Neural cell (in vitro differentiated cells): ENCODE measurements at regions not wholly inside any gene's neighbourhood (a gene's known extent, or its start where the extent isn't known, plus 50 kb on each side); places are given as distances from the start of the nearest gene placed in this dataset.

Source experiments
- H2AFZ ChIP-seq: fragments of 200-600, 300-800 bp; sonication (generic), shearing (Covaris generic); 2 replicates; pipeline ENCODE4 v1.6.0; 2014; ENCODE audit warnings: low read depth, mild to moderate bottlenecking, antibody characterized with exemption, low read length, moderate library complexity
- H3F3A ChIP-seq: fragments of 200-600 bp; shearing (Covaris generic); 2 replicates; pipeline ENCODE4 v1.6.1; 2016; ENCODE audit warnings: mild to moderate bottlenecking, moderate library complexity, mixed read lengths, antibody characterized with exemption, low read length; ENCODE audit not compliant: insufficient read depth, poor library complexity, severe bottlenecking
- H3K27ac ChIP-seq: fragments of 200-600, 300-800 bp; sonication (generic), shearing (Covaris generic); 2 replicates; pipeline ENCODE4 v1.5.1; 2014; ENCODE audit warnings: mild to moderate bottlenecking, low read length, moderate library complexity
- H3K27me3 ChIP-seq: fragments of 300-800, 200-600 bp; sonication (generic), shearing (Covaris generic); 2 replicates; pipeline ENCODE4 v1.6.0; 2014; ENCODE audit warnings: mild to moderate bottlenecking, low read depth, low read length, moderate library complexity; ENCODE audit not compliant: insufficient read depth
- H3K36me3 ChIP-seq: fragments of 300-800, 200-600 bp; sonication (generic), shearing (Covaris generic); 2 replicates; pipeline ENCODE4 v1.5.1; 2014; ENCODE audit warnings: mild to moderate bottlenecking, antibody characterized with exemption, low read length, moderate library complexity; ENCODE audit not compliant: insufficient read depth
- H3K4me2 ChIP-seq: fragments of 300-800, 200-600 bp; sonication (generic), shearing (Covaris generic); 2 replicates; pipeline ENCODE4 v1.6.0; 2014; ENCODE audit warnings: mild to moderate bottlenecking, low read length
- H3K4me3 ChIP-seq: fragments of 300-800, 200-600 bp; sonication (generic), shearing (Covaris generic); 2 replicates; pipeline ENCODE4 v1.5.1; 2014; ENCODE audit warnings: mild to moderate bottlenecking, low read length, moderate library complexity
- H3K79me2 ChIP-seq: fragments of 200-600 bp; shearing (Covaris generic); replicated peaks from 2 replicates; pipeline ENCODE4 v1.6.0; 2014; ENCODE audit warnings: mild to moderate bottlenecking, low read length, moderate library complexity; ENCODE audit not compliant: insufficient read depth
- H3K9ac ChIP-seq: fragments of 300-800, 200-600 bp; sonication (generic), shearing (Covaris generic); 2 replicates; pipeline ENCODE4 v1.6.1; 2016; ENCODE audit warnings: mild to moderate bottlenecking, low read length, mixed read lengths
- H3K9me2 ChIP-seq: fragments of 200-600 bp; shearing (Covaris generic); 2 replicates; pipeline ENCODE4 v1.6.1; 2016; ENCODE audit warnings: mild to moderate bottlenecking, low read length, mixed read lengths; ENCODE audit not compliant: insufficient read depth
- H3K9me3 ChIP-seq: fragments of 200-600, 300-800 bp; sonication (generic), shearing (Covaris generic); 2 replicates; pipeline ENCODE4 v1.6.1; 2016; ENCODE audit warnings: mild to moderate bottlenecking, mixed run types, low read length, moderate library complexity, mixed read lengths
- H4K20me1 ChIP-seq: fragments of 200-600 bp; shearing (Covaris generic); 2 replicates; pipeline ENCODE4 v1.6.1; 2016; ENCODE audit warnings: mild to moderate bottlenecking, mixed run types; ENCODE audit not compliant: insufficient read depth
- CTCF ChIP-seq: fragments of 450-650 bp; IDR thresholded peaks from 2 replicates; pipeline ENCODE4 v1.5.1; 2014; ENCODE audit warnings: antibody characterized with exemption, mild to moderate bottlenecking, moderate library complexity; ENCODE audit not compliant: poor library complexity, severe bottlenecking
- EP300 ChIP-seq: fragments of 450-650 bp; conservative IDR thresholded peaks from 2 replicates; pipeline ENCODE4 v1.6.1; 2014; ENCODE audit warnings: antibody characterized with exemption, mild to moderate bottlenecking, moderate library complexity; ENCODE audit not compliant: poor library complexity, severe bottlenecking
- EZH2 ChIP-seq: fragments of 200-600, 300-800 bp; shearing (Covaris generic), sonication (generic); IDR thresholded peaks from 2 replicates; pipeline ENCODE4 v1.6.1; 2014; ENCODE audit warnings: antibody characterized with exemption, low read length, borderline replicate concordance, mild to moderate bottlenecking; ENCODE audit not compliant: insufficient read depth, poor library complexity, severe bottlenecking
- MXI1 ChIP-seq: fragments of 450-650 bp; conservative IDR thresholded peaks from 2 replicates; pipeline ENCODE4 v1.6.1; 2014; ENCODE audit warnings: antibody characterized with exemption, mild to moderate bottlenecking; ENCODE audit not compliant: poor library complexity, severe bottlenecking
- POLR2AphosphoS5 ChIP-seq: IDR thresholded peaks from 2 replicates; pipeline ENCODE4 v1.6.1; 2012
- RAD21 ChIP-seq: fragments of 450-650 bp; conservative IDR thresholded peaks from 2 replicates; pipeline ENCODE4 v1.6.1; 2014; ENCODE audit warnings: antibody characterized with exemption, mild to moderate bottlenecking, moderate library complexity
- REST ChIP-seq: IDR thresholded peaks from 2 replicates; pipeline ENCODE4 v1.6.1; 2012; ENCODE audit warnings: borderline replicate concordance
- SMC3 ChIP-seq: fragments of 450-650 bp; conservative IDR thresholded peaks from 2 replicates; pipeline ENCODE4 v1.6.1; 2014; ENCODE audit warnings: antibody characterized with exemption, mild to moderate bottlenecking, moderate library complexity; ENCODE audit not compliant: poor library complexity
- TAF1 ChIP-seq: IDR thresholded peaks from 2 replicates; pipeline ENCODE4 v1.6.1; 2012; ENCODE audit warnings: low read depth

- H3F3A ChIP-seq, result no peaks in the 10 kb centered on the region
- H3K79me2 ChIP-seq, result no peaks in the 10 kb centered on the region
- TF ChIP-seq MXI1 (no peak), RAD21 (no peak), CTCF (no peak), EZH2 (no peak), SMC3 (no peak), REST (no peak)
- no peak overlapping the region for H3K27ac ChIP-seq
- no peaks in the 10 kb centered on the region for H3K9me2 ChIP-seq
- H3K4me3 ChIP-seq, result no peak overlapping the region
- H4K20me1 ChIP-seq, result no peaks in the 10 kb centered on the region
- H3K27me3 ChIP-seq, result no peaks in the 10 kb centered on the region
- no peak overlapping the region for H3K4me2 ChIP-seq
- no peak overlapping the region for H3K9ac ChIP-seq
- H3K9me3 ChIP-seq, result peaks cover 4% of the 10 kb centered on the region
- no peaks in the 10 kb centered on the region for H3K36me3 ChIP-seq
- H2AFZ ChIP-seq, result no peak overlapping the region
Measured at GRCh38 chr2:160751021-160751420, 257.4 kb upstream of the RBMS1 start.

GRCh38 chr2:160752475-160753330 is 259.1 kb upstream of the RBMS1 start:
- H3K27me3 ChIP-seq, result no peaks in the 10 kb centered on the region
- H3K4me2 ChIP-seq, result no peak overlapping the region
- H3K9me2 ChIP-seq, result no peaks in the 10 kb centered on the region
- H3K9me3 ChIP-seq, result peaks cover 4% of the 10 kb centered on the region
- H2AFZ ChIP-seq, result no peak overlapping the region
- H3K79me2 ChIP-seq, result no peaks in the 10 kb centered on the region
- no peak for TF ChIP-seq RAD21
- no peak for TF ChIP-seq EP300
- TF ChIP-seq EZH2, result no peak
- TF ChIP-seq CTCF, result no peak
- TF ChIP-seq TAF1, result no peak
- no peak for TF ChIP-seq MXI1
- TF ChIP-seq SMC3, result no peak
- TF ChIP-seq POLR2AphosphoS5, result no peak
- no peak for TF ChIP-seq REST
- H3K27ac ChIP-seq, result no peak overlapping the region
- no peak overlapping the region for H3K4me3 ChIP-seq
- no peaks in the 10 kb centered on the region for H3K36me3 ChIP-seq
- H3K9ac ChIP-seq, result no peak overlapping the region
- no peaks in the 10 kb centered on the region for H4K20me1 ChIP-seq
- H3F3A ChIP-seq, result no peaks in the 10 kb centered on the region
